H1 (cell line): ENCODE measurements at regions not wholly inside any gene's neighbourhood (a gene's known extent, or its start where the extent isn't known, plus 50 kb on each side); places are given as distances from the start of the nearest gene placed in this dataset.

Source experiments
- CTCF ChIA-PET: fragments of 300-600 bp; sonication (Branson Sonifier 250); formaldehyde crosslinking; loops from one replicate; lab custom pipeline; 2021; ENCODE audit not compliant: partially characterized antibody; lab: Charles Lee
- POLR2A ChIA-PET: fragments of 300-600 bp; sonication (Branson Sonifier 250); formaldehyde crosslinking; loops from one replicate; lab custom pipeline; 2021; ENCODE audit warnings: inconsistent platforms; ENCODE audit not compliant: partially characterized antibody; lab: Charles Lee
- DNase-seq, 2 experiments: peaks; one replicate each; pipeline versions ENCODE4 v3.0.0 to v3.0.0-alpha.2; 2010 to 2022; ENCODE audit warnings: low spot score in 2 of 2, low read depth in 1 of 2, mixed read lengths in 1 of 2
- FAIRE-seq: peaks from 2 replicates; lab custom pipeline; 2011; peaks lifted over from hg19 to GRCh38; lab: Jason Lieb, UNC
- H2AFZ ChIP-seq: 2 replicates; pipeline ENCODE4 v1.8.1; 2012; ENCODE audit warnings: low read length, inconsistent platforms
- H2AK5ac ChIP-seq: 2 replicates; pipeline ENCODE4 v1.6.1; 2013; ENCODE audit warnings: low read depth, low read length
- H2BK120ac ChIP-seq: replicated peaks from 2 replicates; pipeline ENCODE3; 2013; ENCODE audit warnings: low read depth, low read length, inconsistent platforms
- H2BK12ac ChIP-seq: 2 replicates; pipeline ENCODE4 v1.6.1; 2013; ENCODE audit warnings: low read depth, low read length
- H2BK15ac ChIP-seq: 2 replicates; pipeline ENCODE4 v1.6.1; 2013; ENCODE audit warnings: low read length
- H2BK20ac ChIP-seq: 2 replicates; pipeline ENCODE4 v1.6.1; 2013; ENCODE audit warnings: low read length
- H2BK5ac ChIP-seq: 2 replicates; pipeline ENCODE4 v1.6.1; 2013; ENCODE audit warnings: low read depth, low read length
- H3K14ac ChIP-seq: 2 replicates; pipeline ENCODE4 v1.6.1; 2013; ENCODE audit warnings: inconsistent platforms; ENCODE audit not compliant: insufficient read length
- H3K18ac ChIP-seq: 2 replicates; pipeline ENCODE4 v1.6.1; 2013; ENCODE audit warnings: low read length; ENCODE audit errors: extremely low read depth
- H3K23ac ChIP-seq: 2 replicates; pipeline ENCODE4 v1.6.1; 2013; ENCODE audit warnings: inconsistent platforms; ENCODE audit not compliant: insufficient read length
- H3K23me2 ChIP-seq: 2 replicates; pipeline ENCODE4 v1.6.1; 2013; ENCODE audit warnings: low read depth, low read length
- H3K27ac ChIP-seq: 2 replicates; pipeline ENCODE4 v1.6.1; 2011; ENCODE audit warnings: low read depth, low read length, inconsistent platforms
- H3K27me3 ChIP-seq, 4 experiments: replicated peaks in 1 of 4; 1 replicate in 1 of 4; 2 replicates in 3 of 4; pipeline versions ENCODE4 v1.6.1 to v1.8.1; 2011 to 2013; ENCODE audit warnings: low read length in 3 of 4, mild to moderate bottlenecking in 3 of 4, inconsistent platforms in 2 of 4, mixed read lengths in 2 of 4, moderate library complexity in 1 of 4; ENCODE audit not compliant: control insufficient read depth in 3 of 4, insufficient read depth in 3 of 4; ENCODE audit errors: extremely low read depth in 1 of 4
- H3K36me3 ChIP-seq, 4 experiments: 2 replicates each; pipeline versions ENCODE4 v1.6.1 to v1.8.1; 2011 to 2013; ENCODE audit warnings: mild to moderate bottlenecking in 4 of 4, low read length in 3 of 4, moderate library complexity in 2 of 4, control low read depth in 1 of 4, inconsistent platforms in 1 of 4; ENCODE audit not compliant: insufficient read depth in 4 of 4, control insufficient read depth in 2 of 4
- H3K4ac ChIP-seq: replicated peaks from 2 replicates; pipeline ENCODE3; 2013; ENCODE audit warnings: low read length, low read depth, mixed read lengths, inconsistent platforms; ENCODE audit not compliant: insufficient read length
- H3K4me1 ChIP-seq, 4 experiments: replicated peaks in 1 of 4; 1 replicate in 1 of 4; 2 replicates in 3 of 4; pipeline versions ENCODE4 v1.6.1 to v1.8.1; 2011 to 2013; ENCODE audit warnings: low read length in 3 of 4, inconsistent platforms in 2 of 4, mixed read lengths in 1 of 4; ENCODE audit not compliant: insufficient read depth in 4 of 4, control insufficient read depth in 3 of 4
- H3K4me2 ChIP-seq, 2 experiments: 2 replicates each; pipeline versions ENCODE4 v1.6.1 to v1.8.1; 2011 to 2013; ENCODE audit warnings: low read depth in 2 of 2, low read length in 2 of 2, control low read depth in 1 of 2, inconsistent platforms in 1 of 2, mild to moderate bottlenecking in 1 of 2; ENCODE audit not compliant: insufficient read depth in 1 of 2
- H3K4me3 ChIP-seq, 4 experiments: fragments of 200-600, 300-600 bp in 1 of 4; sonication (generic), shearing (Covaris generic), sonication (Bioruptor Twin) in 1 of 4; 2 replicates each; pipeline versions ENCODE4 v1.5.1 to v1.8.1; 2011 to 2016; ENCODE audit warnings: low read length in 4 of 4, low read depth in 3 of 4, control low read depth in 2 of 4, inconsistent platforms in 2 of 4, mild to moderate bottlenecking in 2 of 4, mixed read lengths in 1 of 4, moderate library complexity in 1 of 4; ENCODE audit not compliant: insufficient read depth in 2 of 4; ENCODE audit errors: extremely low read depth in 1 of 4
- H3K56ac ChIP-seq: replicated peaks from 2 replicates; pipeline ENCODE3; 2013; ENCODE audit warnings: low read depth, mild to moderate bottlenecking, mixed read lengths, low read length, inconsistent platforms; ENCODE audit not compliant: insufficient read length
- H3K79me1 ChIP-seq: 2 replicates; pipeline ENCODE4 v1.6.1; 2013; ENCODE audit warnings: low read depth, low read length, control low read depth
- H3K79me2 ChIP-seq, 2 experiments: 2 replicates each; pipeline versions ENCODE4 v1.6.1 to v1.8.1; 2012 to 2013; ENCODE audit warnings: low read length in 2 of 2, mild to moderate bottlenecking in 2 of 2, inconsistent platforms in 1 of 2; ENCODE audit not compliant: insufficient read depth in 2 of 2, control insufficient read depth in 1 of 2
- H3K9ac ChIP-seq, 4 experiments: replicated peaks in 1 of 4; 1 replicate in 1 of 4; 2 replicates in 3 of 4; pipeline versions ENCODE4 v1.6.1 to v1.8.1; 2011 to 2013; ENCODE audit warnings: low read depth in 3 of 4, low read length in 3 of 4, control low read depth in 2 of 4, mild to moderate bottlenecking in 2 of 4, moderate library complexity in 2 of 4, inconsistent platforms in 1 of 4; ENCODE audit errors: extremely low read depth in 1 of 4
- H3K9me3 ChIP-seq, 2 experiments: 2 replicates each; pipeline versions ENCODE4 v1.6.1 to v1.8.1; 2012 to 2013; ENCODE audit warnings: mild to moderate bottlenecking in 2 of 2, moderate library complexity in 2 of 2, control low read depth in 1 of 2, inconsistent platforms in 1 of 2, low read depth in 1 of 2, low read length in 1 of 2, mixed read lengths in 1 of 2; ENCODE audit not compliant: insufficient read depth in 2 of 2
- H4K20me1 ChIP-seq, 2 experiments: replicated peaks in 1 of 2; 2 replicates each; pipeline versions ENCODE3 to v1.8.1; 2011 to 2013; ENCODE audit warnings: inconsistent platforms in 2 of 2, low read length in 2 of 2, mild to moderate bottlenecking in 1 of 2; ENCODE audit not compliant: insufficient read depth in 2 of 2, control insufficient read depth in 1 of 2
- H4K5ac ChIP-seq: 2 replicates; pipeline ENCODE4 v1.6.1; 2013; ENCODE audit warnings: low read length, low read depth, mixed read lengths, inconsistent platforms; ENCODE audit not compliant: insufficient read length
- H4K8ac ChIP-seq: 2 replicates; pipeline ENCODE4 v1.8.0; 2013; ENCODE audit warnings: mild to moderate bottlenecking, moderate library complexity, low read length, inconsistent platforms; ENCODE audit not compliant: insufficient read depth; ENCODE audit errors: extremely low read depth
- H4K91ac ChIP-seq: replicated peaks from 2 replicates; pipeline ENCODE3; 2013; ENCODE audit warnings: low read length, mixed read lengths, inconsistent platforms; ENCODE audit not compliant: insufficient read length
- ATF3 ChIP-seq: IDR thresholded peaks from 2 replicates; pipeline ENCODE4 v1.6.1; 2011; ENCODE audit warnings: low read depth, mild to moderate bottlenecking, low read length; ENCODE audit not compliant: insufficient read depth
- CBX5 ChIP-seq: fragments of 300-800, 300-1000 bp; sonication (generic); IDR thresholded peaks from 2 replicates; pipeline ENCODE4 v1.7.1; 2016; ENCODE audit warnings: antibody characterized with exemption, low read length, low read depth
- CBX8 ChIP-seq: fragments of 300-800, 300-1000 bp; sonication (generic); IDR thresholded peaks from 2 replicates; pipeline ENCODE4 v1.7.1; 2016; ENCODE audit warnings: low read depth, low read length, borderline replicate concordance
- CEBPB ChIP-seq: IDR thresholded peaks from 2 replicates; pipeline ENCODE4 v1.6.1; 2012; ENCODE audit warnings: low read depth, low read length
- CHD2 ChIP-seq: IDR thresholded peaks from 2 replicates; pipeline ENCODE4 v1.6.1; 2012; ENCODE audit warnings: low read length, improper control_type of control experiment
- FOSL1 ChIP-seq: IDR thresholded peaks from 2 replicates; pipeline ENCODE4 v1.6.1; 2011; ENCODE audit warnings: mild to moderate bottlenecking, low read depth, low read length, moderate library complexity; ENCODE audit not compliant: insufficient read depth
- GABPA ChIP-seq: IDR thresholded peaks from 2 replicates; pipeline ENCODE4 v1.6.1; 2011; ENCODE audit warnings: mild to moderate bottlenecking, low read length, moderate library complexity, borderline replicate concordance; ENCODE audit not compliant: insufficient read depth
- KDM4A ChIP-seq: IDR thresholded peaks from one replicate; pipeline ENCODE4 v1.7.1; 2012; ENCODE audit warnings: low read depth, mild to moderate bottlenecking, moderate library complexity, low read length, inconsistent platforms; ENCODE audit not compliant: severe bottlenecking
- NRF1 ChIP-seq: IDR thresholded peaks from 2 replicates; pipeline ENCODE4 v1.6.1; 2011; ENCODE audit warnings: mild to moderate bottlenecking, low read depth, low read length, improper control_type of control experiment
- PHF8 ChIP-seq: fragments of 200-600 bp; sonication (generic); conservative IDR thresholded peaks from 2 replicates; pipeline ENCODE4 v1.7.1; 2012; ENCODE audit warnings: low read depth, mild to moderate bottlenecking, inconsistent platforms, low read length, moderate library complexity
- SAP30 ChIP-seq: fragments of 300-600 bp; sonication (generic); IDR thresholded peaks from 2 replicates; pipeline ENCODE4 v1.7.1; 2012; ENCODE audit warnings: low read length, moderate library complexity, mild to moderate bottlenecking, inconsistent platforms; ENCODE audit not compliant: insufficient read depth, insufficient replicate concordance
- SRF ChIP-seq: IDR thresholded peaks from 2 replicates; pipeline ENCODE4 v1.6.1; 2011; ENCODE audit warnings: mild to moderate bottlenecking, low read depth, low read length, moderate library complexity
- YY1 ChIP-seq: IDR thresholded peaks from 2 replicates; pipeline ENCODE4 v1.6.1; 2011; ENCODE audit warnings: low read depth, mild to moderate bottlenecking, low read length
- WGBS, 2 experiments: shearing (Covaris generic) in 1 of 2; methylation state at CpG; one replicate each; pipeline versions ENCODE4 v1.1.6 to v1.1.7; 2013 to 2015; ENCODE audit warnings: low lambda C conversion rate in 2 of 2, mixed read lengths in 2 of 2, inconsistent platforms in 1 of 2, low coverage in 1 of 2, missing lambda C conversion rate in 1 of 2; ENCODE audit not compliant: insufficient replicate concordance in 2 of 2, insufficient coverage in 1 of 2, insufficient read length in 1 of 2; ENCODE audit errors: extremely low coverage in 1 of 2, missing lambda C conversion rate in 1 of 2; 5-methylcytosine and 5-hydroxymethylcytosine counted together

- H4K5ac ChIP-seq: no peak overlapping the region
- H3K27me3 ChIP-seq: no peaks in the 10 kb centered on the region
- no peaks in the 10 kb centered on the region; a peak in 1 of 7 replicates for H3K4me1 ChIP-seq
- no peak overlapping the region for H3K23ac ChIP-seq
- H3K4me3 ChIP-seq: no peak overlapping the region
- no peak overlapping the region for H2BK5ac ChIP-seq
- H2BK15ac ChIP-seq: no peak overlapping the region
- H3K36me3 ChIP-seq: no peaks in the 10 kb centered on the region
- 97% methylated on average over 3 of the region's 3 CpGs; no CpG with 5 or more reads in 1 of the 2 experiments for WGBS, 2 experiments
- H2AK5ac ChIP-seq: no peak overlapping the region
- no peak overlapping the region for H3K27ac ChIP-seq
- CTCF ChIA-PET: interaction anchor here (0.8 kb wide), 1 partner anchor 200 kb away, joined by 3 read pairs; no protein-coding TSS in a partner anchor
- no peaks in the 10 kb centered on the region for H3K79me1 ChIP-seq
- no peaks in the 10 kb centered on the region for H4K20me1 ChIP-seq
- H2BK120ac ChIP-seq: no peak overlapping the region
- H2AFZ ChIP-seq: no peak overlapping the region
- no peak overlapping the region for H2BK20ac ChIP-seq
- no peak overlapping the region for H3K4ac ChIP-seq
- no peak overlapping the region for H3K56ac ChIP-seq
- H3K4me2 ChIP-seq: no peak overlapping the region
- POLR2A ChIA-PET: no interaction called here
- FAIRE-seq (no peak), DNase-seq (no peak)
- H2BK12ac ChIP-seq: no peak overlapping the region
- H3K9me3 ChIP-seq: no peaks in the 10 kb centered on the region
- no peaks in the 10 kb centered on the region for H3K23me2 ChIP-seq
- no peak overlapping the region for H4K91ac ChIP-seq
- H3K9ac ChIP-seq: no peak overlapping the region
- H4K8ac ChIP-seq: no peak overlapping the region
- no peak overlapping the region for H3K14ac ChIP-seq
- no peaks in the 10 kb centered on the region for H3K79me2 ChIP-seq
- no peak overlapping the region for H3K18ac ChIP-seq
- TF ChIP-seq CHD2: no peak
- no peak for TF ChIP-seq GABPA
- no peak for TF ChIP-seq PHF8
- no peak for TF ChIP-seq CBX5
- no peak for TF ChIP-seq FOSL1
- TF ChIP-seq KDM4A: no peak
- TF ChIP-seq YY1: no peak
- TF ChIP-seq SRF: no peak
- TF ChIP-seq CEBPB: no peak
- TF ChIP-seq NRF1: no peak
- TF ChIP-seq SAP30: no peak
- no peak for TF ChIP-seq CBX8
- no peak for TF ChIP-seq ATF3
Measured at GRCh38 chr7:118389629-118390028, 165.1 kb downstream of the ANKRD7 start.
